ENCODE measurements at regions not wholly inside any gene's neighbourhood (a gene's known extent, or its start where the extent isn't known, plus 50 kb on each side); places are given as distances from the start of the nearest gene placed in this dataset.

GRCh38 chr10:23892296-23892695 is 316.6 kb upstream of the KIAA1217 start:
- TF ChIP-seq EP300 (IDR thresholded peaks at IDR 0.05; ENCODE audit: borderline replicate concordance) (no peak), NFIC (IDR thresholded peaks at IDR 0.05) (no peak), RAD21 (IDR thresholded peaks at IDR 0.05; ENCODE audit: low read depth) (no peak), CEBPB (IDR thresholded peaks at IDR 0.05) (no peak), TAF1 (IDR thresholded peaks at IDR 0.05; ENCODE audit: low read depth) (no peak), YY1 (IDR thresholded peaks at IDR 0.05; ENCODE audit: low read depth) (no peak), EGR1 (IDR thresholded peaks at IDR 0.05) (no peak)
- TF ChIP-seq, protein P1, sequence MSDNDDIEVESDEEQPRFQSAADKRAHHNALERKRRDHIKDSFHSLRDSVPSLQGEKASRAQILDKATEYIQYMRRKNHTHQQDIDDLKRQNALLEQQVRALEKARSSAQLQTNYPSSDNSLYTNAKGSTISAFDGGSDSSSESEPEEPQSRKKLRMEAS (IDR thresholded peaks at IDR 0.05) = no peak

All from Ishikawa (cell line).